KG1 (cell line): ENCODE measurements at regions not wholly inside any gene's neighbourhood (a gene's known extent, or its start where the extent isn't known, plus 50 kb on each side); places are given as distances from the start of the nearest gene placed in this dataset.
"Not testable (repeated sequence)": the region's sequence is repeated elsewhere in the genome, so short reads cannot be mapped to it uniquely, and the experiment has no call there.

Experiments used
- DNase-seq: peaks from one replicate; lab custom pipeline; 2025; lab: John Stamatoyannopoulos, UW

GRCh38 chr3:65303431-65303830 lies 615.6 kb upstream of the ADAMTS9 start:
- DNase-seq: no peak

DNA sequence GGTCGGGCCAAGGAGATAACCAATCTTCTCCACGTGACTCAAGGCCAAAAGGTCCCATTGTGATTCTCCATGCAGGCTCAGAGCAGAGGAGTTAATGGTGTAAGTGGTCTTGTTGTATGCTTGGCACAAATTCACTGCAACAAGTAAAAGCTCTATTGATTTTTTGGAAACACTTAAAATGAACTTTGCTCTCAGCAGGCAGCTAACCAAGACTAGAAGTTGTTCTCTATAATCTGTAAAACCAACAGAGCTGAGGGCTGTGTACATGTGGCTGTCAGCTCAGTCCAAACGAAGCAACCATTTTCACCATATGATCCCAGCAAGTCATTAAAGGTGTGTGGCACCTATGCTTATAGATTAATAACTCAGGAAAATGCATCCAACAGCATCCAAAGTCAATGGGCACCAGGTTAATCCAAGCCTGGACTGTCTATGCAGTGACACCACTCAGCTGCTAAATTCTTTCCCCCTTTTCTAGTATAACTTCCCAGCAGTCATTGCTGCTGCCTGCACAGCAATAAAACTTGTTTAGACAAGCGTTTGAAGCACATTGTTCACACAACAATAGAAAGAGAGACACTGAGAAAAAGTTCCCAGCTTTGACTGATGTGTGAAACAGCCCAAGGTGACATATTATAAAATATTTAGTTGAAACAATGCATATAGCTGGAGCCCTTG lies 603.8 kb upstream of the ADAMTS9 start:
- no peak for DNase-seq

DNA sequence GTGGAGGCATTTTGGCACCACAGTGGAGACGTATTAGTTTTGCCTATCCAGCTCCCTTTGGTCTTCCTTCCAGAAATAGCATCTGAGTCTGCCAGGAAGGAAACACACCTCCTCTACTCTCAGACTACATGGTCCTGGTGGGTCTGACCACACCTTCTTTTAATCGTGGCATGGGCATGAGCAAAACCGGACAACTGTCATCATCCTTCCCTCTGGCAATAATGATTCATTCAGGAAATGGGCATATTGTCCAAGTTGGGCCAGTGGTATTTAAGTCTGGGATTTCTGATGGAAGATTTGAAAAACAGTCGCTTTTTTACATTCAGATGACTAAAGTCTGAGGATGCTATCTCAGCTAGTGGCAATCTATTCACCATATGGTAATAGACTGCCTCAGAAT lies 601.0 kb upstream of the ADAMTS9 start:
- DNase-seq: no peak

- DNase-seq: no peak
Measured at GRCh38 chr3:65285956-65286355, 598.2 kb upstream of the ADAMTS9 start.

- no peak for DNase-seq
Measured at GRCh38 chr3:65284961-65285360, 597.2 kb upstream of the ADAMTS9 start.

DNA sequence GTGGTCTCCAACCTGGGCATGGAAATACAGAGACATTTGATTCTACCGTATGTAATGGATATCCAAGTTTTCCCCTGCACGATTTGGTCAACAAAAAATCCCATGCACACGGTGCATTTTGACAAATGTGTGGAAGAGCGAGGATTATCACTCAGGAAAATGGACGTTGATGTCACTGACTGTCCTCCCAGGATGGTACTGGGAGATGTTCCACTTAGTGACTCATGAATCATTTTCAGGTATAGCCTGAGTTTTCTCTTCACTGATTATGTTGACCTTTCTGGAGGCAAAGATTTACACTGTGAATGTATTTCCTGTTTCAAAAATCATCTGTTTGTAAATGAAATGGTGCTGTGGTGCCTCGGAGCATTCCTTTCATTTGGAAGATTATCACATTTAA lies 596.7 kb upstream of the ADAMTS9 start:
- no peak for DNase-seq

GRCh38 chr3:65279225-65279782 lies 591.5 kb upstream of the ADAMTS9 start:
- DNase-seq: no peak

- no peak for DNase-seq
Measured at GRCh38 chr3:65277798-65278197, 590.0 kb upstream of the ADAMTS9 start.

DNA sequence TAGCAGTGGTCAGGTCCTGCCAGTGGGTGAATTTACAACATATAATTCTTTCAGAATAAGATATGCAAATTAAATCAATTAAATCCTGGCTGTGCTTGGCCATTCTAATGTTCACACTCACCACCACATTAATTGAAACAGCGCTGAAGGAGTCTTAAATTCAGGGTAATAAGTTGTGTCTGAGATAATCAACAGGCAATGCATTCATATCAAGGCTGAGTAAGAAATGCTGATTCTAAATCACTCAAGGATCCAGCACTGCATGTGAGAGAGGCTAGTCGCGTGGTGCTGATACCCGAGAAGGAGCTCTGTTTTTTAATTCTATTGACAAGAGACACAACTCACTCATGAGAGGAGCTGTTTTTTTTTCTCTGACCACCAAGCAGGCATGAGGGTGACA lies 588.8 kb upstream of the ADAMTS9 start:
- no peak for DNase-seq

DNA sequence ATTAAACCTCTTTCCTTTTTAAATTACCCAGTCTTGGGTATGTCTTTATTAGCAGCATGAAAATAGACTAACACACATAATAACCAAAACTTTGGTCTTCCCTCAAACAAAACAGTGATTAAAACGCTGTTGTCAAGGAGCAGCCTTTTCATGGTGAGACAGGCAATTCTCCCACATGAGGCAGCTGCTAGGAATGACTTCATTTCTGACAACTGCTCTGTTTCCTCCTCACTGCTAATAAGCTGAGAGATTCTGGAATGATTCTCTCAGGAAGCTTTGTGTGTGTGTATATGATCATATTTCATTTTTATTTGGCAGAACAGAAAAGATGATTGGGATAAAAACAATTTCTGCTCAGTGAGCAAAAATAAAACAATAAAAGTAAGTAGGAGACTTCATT lies 580.6 kb upstream of the ADAMTS9 start:
- no peak for DNase-seq

DNA sequence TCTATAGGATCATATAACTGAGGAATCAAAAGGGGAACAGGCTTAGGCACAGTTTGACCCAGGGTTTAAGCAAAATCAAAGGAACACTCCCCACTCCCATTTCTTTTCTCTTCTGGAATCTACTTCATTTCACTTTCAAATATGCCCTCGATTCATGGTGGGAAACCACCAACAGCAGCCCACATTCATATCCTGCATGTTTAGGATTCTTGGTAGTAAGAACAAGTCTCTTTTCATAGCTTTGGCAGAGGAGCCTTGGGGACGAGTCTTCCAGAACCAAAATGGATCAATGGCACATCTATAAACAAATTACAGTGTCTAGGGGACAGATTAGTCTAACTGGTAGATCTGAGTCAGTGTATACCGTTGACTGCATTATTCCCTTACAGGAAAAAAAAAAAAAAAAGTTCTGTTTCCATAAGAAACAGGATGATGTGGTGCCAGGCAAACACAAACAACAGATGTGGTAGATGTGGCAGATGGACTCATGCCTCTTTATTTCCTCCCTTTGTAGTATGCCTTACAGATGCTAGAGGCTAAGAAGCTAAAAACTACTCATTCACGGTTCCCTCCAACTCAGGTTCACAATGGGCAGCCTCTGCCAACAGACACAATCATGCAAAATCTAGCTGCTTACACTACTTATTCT lies 578.3 kb upstream of the ADAMTS9 start:
- no peak for DNase-seq

DNA sequence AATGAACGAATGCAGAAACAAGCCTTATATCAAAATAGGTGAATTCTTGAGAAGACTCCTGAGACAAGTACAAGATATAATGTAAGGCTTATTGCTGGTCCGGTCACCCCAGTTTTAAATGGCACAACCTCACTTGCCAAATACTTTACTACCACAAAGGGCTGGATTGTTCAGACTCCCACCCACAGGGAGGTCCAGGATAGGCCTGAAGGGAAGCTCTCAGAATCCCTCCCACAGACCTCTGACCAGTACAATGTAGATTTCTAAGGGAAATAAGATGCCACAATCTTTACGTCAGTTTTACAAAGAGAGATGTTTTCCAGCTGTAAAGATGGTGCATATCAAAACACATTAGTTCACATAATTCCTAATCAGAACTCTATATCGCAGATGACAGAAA lies 577.7 kb upstream of the ADAMTS9 start:
- DNase-seq: no peak

DNA sequence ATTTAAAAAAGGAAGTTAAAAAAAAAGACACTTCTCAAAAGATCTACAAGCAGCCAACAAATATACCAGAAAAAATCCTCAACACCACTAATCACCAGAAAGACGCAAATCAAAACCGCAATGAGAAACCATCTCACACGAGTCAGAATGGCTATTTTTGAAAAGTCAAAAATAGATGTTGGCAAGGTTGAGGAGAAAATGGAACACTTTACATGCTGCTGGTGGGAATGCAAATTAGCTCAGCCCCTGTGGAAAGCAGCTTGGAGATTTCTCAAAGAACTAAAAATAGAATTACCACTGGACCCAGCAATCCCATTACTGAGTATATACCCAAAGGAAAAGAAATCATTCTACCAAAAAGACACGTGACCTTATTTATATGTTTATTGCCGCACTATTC lies 574.7 kb upstream of the ADAMTS9 start:
- no peak for DNase-seq

GRCh38 chr3:65259946-65260345 lies 572.1 kb upstream of the ADAMTS9 start:
- DNase-seq: no peak

GRCh38 chr3:65252914-65253313 lies 565.1 kb upstream of the ADAMTS9 start:
- DNase-seq: not testable (repeated sequence)

- DNase-seq: no peak
Measured at GRCh38 chr3:65252266-65252665, 564.5 kb upstream of the ADAMTS9 start.

DNA sequence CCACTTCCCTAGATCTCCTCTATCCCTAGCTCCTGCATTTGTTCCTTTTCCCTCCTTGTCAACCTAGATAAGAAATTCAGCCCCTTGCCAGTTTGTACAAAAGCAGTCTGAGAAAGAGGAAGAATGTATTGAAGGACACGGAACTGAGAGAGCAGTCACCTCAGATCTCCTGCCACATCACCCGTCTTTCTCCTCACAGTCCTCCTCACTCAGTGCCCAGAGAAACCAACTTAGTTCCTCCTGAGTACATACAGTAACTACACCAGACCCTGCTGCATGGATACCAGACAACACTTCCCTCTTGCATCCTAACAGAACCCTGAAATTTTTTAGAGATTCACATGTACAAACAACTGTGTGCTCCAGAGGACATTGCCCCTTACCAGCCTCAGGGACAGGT lies 563.6 kb upstream of the ADAMTS9 start:
- DNase-seq: no peak

DNA sequence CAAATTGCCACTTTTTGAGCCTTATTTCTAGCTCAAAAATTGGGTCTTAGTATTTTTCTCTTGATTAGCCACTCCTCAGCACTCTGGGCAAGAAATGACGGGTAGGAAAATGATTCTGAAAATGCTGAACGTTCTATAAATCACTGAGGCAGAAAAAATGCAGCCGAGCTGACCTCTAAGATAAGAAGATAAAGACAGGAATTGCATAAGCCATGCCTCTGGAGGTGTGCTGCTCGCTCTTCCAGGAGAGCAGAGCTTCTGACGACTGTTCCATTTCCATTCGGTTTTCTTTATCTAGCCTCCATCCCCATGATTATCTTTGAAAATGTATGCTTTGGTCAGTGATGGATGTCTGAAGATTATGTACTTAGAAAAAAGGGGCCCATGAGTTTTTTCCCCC lies 558.8 kb upstream of the ADAMTS9 start:
- no peak for DNase-seq

DNA sequence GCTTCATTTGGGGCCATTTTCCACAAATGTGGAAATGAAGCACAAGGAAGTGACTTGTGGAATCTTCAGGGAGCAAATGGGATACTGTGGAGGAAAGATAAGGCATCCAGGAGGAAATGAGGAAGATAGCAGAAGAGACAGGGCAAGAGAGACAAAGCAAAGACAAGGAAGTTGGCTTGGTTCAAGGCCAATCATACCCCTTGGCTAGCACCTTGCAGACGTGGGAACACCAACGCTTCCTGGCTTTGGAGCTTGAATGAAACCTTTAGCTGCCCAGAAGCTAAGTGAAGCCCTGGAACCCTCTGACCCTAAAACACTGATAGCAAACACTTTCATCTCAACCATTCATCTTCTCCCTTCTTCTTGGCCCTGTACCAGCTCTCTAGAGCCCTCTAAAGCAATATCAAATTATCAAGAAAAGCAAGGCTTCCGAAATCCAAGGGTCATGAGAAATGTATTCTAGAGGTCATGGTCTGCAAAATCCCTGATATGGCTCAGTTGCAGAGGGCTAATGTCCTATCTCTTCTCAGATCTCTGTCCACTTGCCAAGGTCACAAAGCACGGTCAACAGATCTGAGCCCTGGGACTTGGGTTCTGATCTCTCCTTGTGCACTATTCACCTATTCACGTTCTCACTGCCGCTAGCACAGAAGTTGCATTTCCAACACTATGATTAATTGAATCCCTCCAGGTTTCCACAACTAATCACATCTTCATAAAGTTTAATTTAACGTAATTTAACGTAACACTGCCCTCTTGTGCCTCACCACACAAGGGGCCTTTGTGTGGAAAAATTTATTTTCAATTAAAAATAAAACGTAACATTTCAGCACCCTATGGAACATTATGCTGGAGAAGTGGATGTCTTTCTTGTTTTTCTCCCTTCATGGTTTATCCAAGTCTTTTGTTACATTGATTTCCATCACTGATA lies 557.6 kb upstream of the ADAMTS9 start:
- DNase-seq: no peak

GRCh38 chr3:65240366-65240765 lies 552.6 kb upstream of the ADAMTS9 start:
- no peak for DNase-seq

- no peak for DNase-seq
Measured at GRCh38 chr3:65238652-65239051, 550.9 kb upstream of the ADAMTS9 start.

GRCh38 chr3:65234499-65234898 lies 546.7 kb upstream of the ADAMTS9 start:
- no peak for DNase-seq

DNA sequence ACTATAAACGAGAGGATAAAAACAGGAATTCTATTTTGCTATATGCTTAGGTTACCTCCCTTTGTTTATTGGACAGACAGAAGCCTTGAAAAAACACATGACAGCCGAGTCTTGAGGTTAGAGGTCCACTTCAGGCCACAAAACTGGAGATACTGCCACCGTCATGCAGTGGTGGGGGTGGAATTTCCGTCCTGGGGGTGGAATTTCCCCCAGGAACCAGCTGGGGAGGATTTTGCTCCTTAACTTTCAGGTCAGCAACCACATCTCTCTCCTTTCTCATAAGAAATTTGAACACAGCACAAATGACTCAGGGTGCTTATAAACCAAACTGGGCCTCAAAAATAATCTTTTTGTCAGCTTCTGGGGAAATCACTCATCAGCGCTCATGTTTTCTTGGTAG lies 545.8 kb upstream of the ADAMTS9 start:
- no peak for DNase-seq
